SK-N-MC (cell line): ENCODE measurements at regions not wholly inside any gene's neighbourhood (a gene's known extent, or its start where the extent isn't known, plus 50 kb on each side); places are given as distances from the start of the nearest gene placed in this dataset.

Experiments
- EZH2 ChIP-seq: fragments of 200-600 bp; sonication (generic); IDR thresholded peaks from one replicate; pipeline ENCODE4 v1.6.1; 2017; ENCODE audit warnings: antibody characterized with exemption
- FOXP2 ChIP-seq: optimal IDR thresholded peaks from 2 replicates; pipeline ENCODE3; 2011; ENCODE audit warnings: mild to moderate bottlenecking, moderate library complexity; ENCODE audit not compliant: insufficient read depth; ENCODE audit errors: extremely low read length, control extremely low read depth
- POLR2AphosphoS5 ChIP-seq: IDR thresholded peaks from 2 replicates; pipeline ENCODE4 v1.6.1; 2012; ENCODE audit warnings: mild to moderate bottlenecking, low read depth, low read length, borderline replicate concordance

DNA sequence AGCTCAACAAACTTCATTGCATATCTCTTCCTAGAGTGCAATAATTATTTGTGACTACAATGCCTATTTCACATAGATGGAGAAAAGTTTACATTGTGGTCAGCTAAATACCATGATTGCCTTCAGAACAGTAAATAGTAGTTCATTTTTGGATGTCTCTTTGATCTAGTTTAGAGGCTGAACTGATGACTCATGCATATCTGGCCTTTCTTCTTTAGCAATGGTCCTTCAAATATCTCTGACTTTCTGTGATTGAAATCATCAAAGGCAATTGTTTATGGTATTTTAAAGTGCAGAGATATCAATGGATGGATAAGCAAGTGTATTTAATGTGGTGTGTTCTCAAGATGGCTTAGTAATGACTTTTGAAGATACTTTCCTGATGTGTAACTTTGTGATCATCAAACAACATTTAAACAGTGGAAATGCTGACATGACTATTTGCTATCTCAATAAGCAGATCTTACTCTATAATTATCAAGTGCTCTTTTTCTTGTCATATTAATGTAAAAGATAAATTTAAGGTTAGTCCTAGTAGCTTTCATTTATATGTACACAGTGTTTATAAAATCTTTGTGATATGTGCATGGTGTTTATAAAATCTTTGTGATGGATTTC is 523.7 kb upstream of the SLC35B3 start:
- TF ChIP-seq POLR2AphosphoS5 (no peak), EZH2 (no peak), FOXP2 (no peak)
